CD14-positive monocyte (primary cell): ENCODE measurements at regions not wholly inside any gene's neighbourhood (a gene's known extent, or its start where the extent isn't known, plus 50 kb on each side); places are given as distances from the start of the nearest gene placed in this dataset.

Source experiments
- DNase-seq, 3 donors: peaks; one replicate each; pipeline ENCODE4 v3.0.0-alpha.2; 2011 to 2022
- H2AFZ ChIP-seq: 2 replicates; pipeline ENCODE4 v1.6.0; 2012; ENCODE audit warnings: mild to moderate bottlenecking, low read depth, low read length, inconsistent platforms; ENCODE audit not compliant: insufficient read depth, poor library complexity, severe bottlenecking
- H3K27ac ChIP-seq, 2 donors: 1 replicate in 1 of 2; 2 replicates in 1 of 2; pipeline ENCODE4 v1.5.1; 2012 to 2013; ENCODE audit warnings: low read length in 2 of 2, control low read depth in 1 of 2, inconsistent platforms in 1 of 2, low read depth in 1 of 2, mild to moderate bottlenecking in 1 of 2
- H3K27me3 ChIP-seq, 2 donors: one replicate each; pipeline versions ENCODE4 v1.6.0 to v1.6.1; 2011 to 2013; ENCODE audit warnings: low read length in 2 of 2; ENCODE audit not compliant: control insufficient read depth in 2 of 2, insufficient read depth in 2 of 2
- H3K36me3 ChIP-seq, 2 donors: replicated peaks in 1 of 2; 1 replicate in 1 of 2; 2 replicates in 1 of 2; pipeline versions ENCODE4 v1.5.1 to v1.6.1; 2012 to 2013; ENCODE audit warnings: low read length in 2 of 2, control low read depth in 1 of 2, inconsistent platforms in 1 of 2, mild to moderate bottlenecking in 1 of 2; ENCODE audit not compliant: insufficient read depth in 2 of 2, control insufficient read depth in 1 of 2
- H3K4me1 ChIP-seq, 2 donors: 1 replicate in 1 of 2; 2 replicates in 1 of 2; pipeline versions ENCODE4 v1.5.1 to v1.6.1; 2012 to 2013; ENCODE audit warnings: low read length in 2 of 2, control low read depth in 1 of 2, inconsistent platforms in 1 of 2, mild to moderate bottlenecking in 1 of 2, moderate library complexity in 1 of 2; ENCODE audit not compliant: insufficient read depth in 2 of 2, control insufficient read depth in 1 of 2
- H3K4me2 ChIP-seq: replicated peaks from 2 replicates; pipeline ENCODE3; 2012; ENCODE audit warnings: low read length, moderate library complexity, mild to moderate bottlenecking; ENCODE audit not compliant: poor library complexity, severe bottlenecking; ENCODE audit errors: extremely low read depth
- H3K4me3 ChIP-seq, 3 experiments: fragments of 200-600 bp in 1 of 3; sonication (generic) in 1 of 3; replicated peaks in 1 of 3; 1 replicate in 2 of 3; 2 replicates in 1 of 3; pipeline ENCODE4 v1.5.1; 2011 to 2013; ENCODE audit warnings: low read length in 3 of 3, mild to moderate bottlenecking in 3 of 3, control low read depth in 2 of 3, low read depth in 2 of 3, inconsistent platforms in 1 of 3, moderate library complexity in 1 of 3
- H3K79me2 ChIP-seq: 2 replicates; pipeline ENCODE4 v1.6.0; 2012; ENCODE audit warnings: mild to moderate bottlenecking, control low read depth, inconsistent platforms, low read length, moderate library complexity; ENCODE audit not compliant: insufficient read depth
- H3K9ac ChIP-seq: 2 replicates; pipeline ENCODE4 v1.6.0; 2017; ENCODE audit warnings: low read length, mild to moderate bottlenecking; ENCODE audit not compliant: insufficient read depth, poor library complexity, severe bottlenecking
- H3K9me3 ChIP-seq, 2 donors: replicated peaks in 1 of 2; 1 replicate in 1 of 2; 2 replicates in 1 of 2; pipeline versions ENCODE4 v1.5.1 to v1.6.1; 2012 to 2013; ENCODE audit warnings: low read length in 2 of 2, control low read depth in 1 of 2; ENCODE audit not compliant: control insufficient read depth in 1 of 2, insufficient read depth in 1 of 2
- H4K20me1 ChIP-seq: 2 replicates; pipeline ENCODE4 v1.6.0; 2012; ENCODE audit warnings: mild to moderate bottlenecking, low read length, control low read depth, moderate library complexity; ENCODE audit not compliant: insufficient read depth
- H3K27ac Mint-ChIP-seq, 7 donors: one replicate each; pipeline ENCODE4 v1.8.0; 2020; ENCODE audit warnings: mild to moderate bottlenecking in 7 of 7, mixed read lengths in 7 of 7, moderate library complexity in 6 of 7, inconsistent platforms in 2 of 7
- H3K27me3 Mint-ChIP-seq, 3 donors: one replicate each; pipeline ENCODE4 v1.8.0; 2021 to 2022; ENCODE audit warnings: low read depth in 3 of 3, mild to moderate bottlenecking in 3 of 3, mixed read lengths in 3 of 3, moderate library complexity in 3 of 3, inconsistent platforms in 1 of 3
- H3K36me3 Mint-ChIP-seq, 2 donors: one replicate each; pipeline ENCODE4 v1.8.0; 2020; ENCODE audit warnings: mixed read lengths in 2 of 2, inconsistent platforms in 1 of 2, mild to moderate bottlenecking in 1 of 2
- H3K4me1 Mint-ChIP-seq: one replicate; pipeline ENCODE4 v1.8.0; 2020; ENCODE audit warnings: mild to moderate bottlenecking, mixed read lengths
- H3K4me3 Mint-ChIP-seq, 2 donors: one replicate each; pipeline ENCODE4 v1.8.0; 2020; ENCODE audit warnings: mild to moderate bottlenecking in 2 of 2, mixed read lengths in 2 of 2, moderate library complexity in 1 of 2
- H3K9me3 Mint-ChIP-seq, 7 donors: one replicate each; pipeline ENCODE4 v1.8.0; 2020 to 2022; ENCODE audit warnings: mixed read lengths in 7 of 7, mild to moderate bottlenecking in 6 of 7, moderate library complexity in 6 of 7, inconsistent platforms in 2 of 7
- CTCF ChIP-seq: fragments of 200-600 bp; IDR thresholded peaks from one replicate; pipeline ENCODE4 v1.8.0; 2022; ENCODE audit warnings: antibody characterized with exemption, mild to moderate bottlenecking
- WGBS: methylation state at CpG from one replicate; pipeline ENCODE4 v1.1.5; 2013; ENCODE audit warnings: missing lambda C conversion rate; ENCODE audit not compliant: insufficient coverage; 5-methylcytosine and 5-hydroxymethylcytosine counted together
- intact Hi-C, 2 donors: fragments of 100-400 bp; cut with micrococcal nuclease; formaldehyde crosslinking; loops; one replicate each; pipeline versions ENCODE4 v1.15.0 to v1.15.1; 2023

GRCh38 chr11:86151174-86152005, 82.5 kb upstream of the PICALM start:
- Histone ChIP-seq H3K4me1 (peaks cover 34 to 39% of the 10 kb centered on the region in 2 donors), H2AFZ (peak overlapping the region; percentile 67), H3K79me2 (no peaks in the 10 kb centered on the region), H3K27me3 (no peaks in the 10 kb centered on the region), H4K20me1 (no peaks in the 10 kb centered on the region), H3K27ac (peak overlapping the region in 1 of 2 donors; percentile 53), H3K4me2 (peak overlapping the region; percentile 20), H3K4me3 (peak overlapping the region in 1 of 3 experiments; percentile 31), H3K36me3 (no peaks in the 10 kb centered on the region), H3K9me3 (no peaks in the 10 kb centered on the region), H3K9ac (no peak overlapping the region)
- no CpG with 5 or more reads among the region's 3 CpGs for WGBS
- no peak for TF ChIP-seq CTCF
- Mint-ChIP-seq H3K4me1 (peaks cover 34% of the 10 kb centered on the region), H3K9me3 (peaks cover 0 to 1% (median 0%) of the 10 kb centered on the region in 7 donors), H3K27me3 (no peaks in the 10 kb centered on the region), H3K36me3 (no peaks in the 10 kb centered on the region), H3K4me3 (no peak overlapping the region), H3K27ac (peak overlapping the region in 5 of 7 donors; percentile 33 to 80 (median 53))
- intact Hi-C loops = no loop called here
- no peak for DNase-seq

DNA sequence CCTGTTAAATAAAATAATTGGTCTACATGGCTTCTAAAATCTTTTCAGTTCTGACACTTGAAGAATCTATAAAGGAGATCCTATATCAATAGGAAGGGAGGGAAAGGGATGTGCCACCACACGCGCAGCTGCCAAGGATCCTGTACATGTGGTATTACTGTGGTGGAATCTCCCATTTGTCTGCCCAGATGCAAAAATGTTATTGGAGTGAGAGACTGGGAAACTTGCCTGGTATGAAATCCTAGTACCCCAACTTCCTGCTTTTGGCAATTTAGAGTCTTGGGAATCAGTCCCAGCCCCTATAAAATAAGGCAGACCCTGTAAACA, 81.9 kb upstream of the PICALM start:
- H3K4me2 ChIP-seq = no peak overlapping the region
- peaks cover 31% of the 10 kb centered on the region for H3K4me1 Mint-ChIP-seq

More for the DNA sequence above, 81.9 kb upstream of the PICALM start:
- intact Hi-C loops = no loop called here
- Histone ChIP-seq H3K27me3 (no peaks in the 10 kb centered on the region), H3K9me3 (no peaks in the 10 kb centered on the region), H3K4me1 (peaks cover 30 to 35% of the 10 kb centered on the region in 2 donors), H4K20me1 (no peaks in the 10 kb centered on the region), H3K36me3 (no peaks in the 10 kb centered on the region), H3K9ac (no peak overlapping the region), H2AFZ (peak overlapping the region; percentile 67), H3K79me2 (no peaks in the 10 kb centered on the region), H3K27ac (peak overlapping the region in 1 of 2 donors; percentile 53), H3K4me3 (no peak overlapping the region)
- Mint-ChIP-seq H3K9me3 (peaks cover 0 to 1% (median 0%) of the 10 kb centered on the region in 7 donors), H3K4me3 (no peak overlapping the region), H3K27ac (peak overlapping the region in 4 of 7 donors; percentile 17 to 80 (median 50)), H3K36me3 (no peaks in the 10 kb centered on the region), H3K27me3 (no peaks in the 10 kb centered on the region)
- WGBS = 100% methylated on average over 2 of the region's 2 CpGs
- no peak for TF ChIP-seq CTCF
- no peak for DNase-seq
